Glomerular visceral epithelial cell (primary cell): ENCODE measurements at regions not wholly inside any gene's neighbourhood (a gene's known extent, or its start where the extent isn't known, plus 50 kb on each side); places are given as distances from the start of the nearest gene placed in this dataset.

ENCODE experiments used
- DNase-seq: peaks from one replicate; pipeline ENCODE4 v3.0.0-alpha.2; 2016; ENCODE audit errors: extremely low spot score

DNA sequence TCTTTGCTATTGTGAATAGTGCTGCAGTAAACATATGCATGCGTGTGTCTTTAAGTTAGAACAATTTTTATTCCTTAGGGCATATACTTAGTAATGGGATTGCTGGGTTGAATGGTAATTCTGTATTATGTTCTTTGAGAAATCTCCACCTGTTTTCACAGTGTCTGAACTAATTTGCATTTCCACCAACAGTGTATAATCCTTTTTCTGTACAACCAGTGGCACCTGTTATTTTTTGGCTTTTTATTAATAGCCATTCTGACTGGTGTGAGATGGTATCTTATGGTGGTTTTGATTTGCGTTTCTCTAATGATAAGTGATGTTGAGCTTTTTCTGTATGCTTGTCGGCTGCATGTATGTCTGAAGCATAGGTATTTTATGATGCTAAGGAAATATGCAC, 820.8 kb upstream of the MAP3K7 start:
- DNase-seq = no peak

GRCh38 chr6:91392951-91393350, 806.1 kb upstream of the MAP3K7 start:
- DNase-seq = no peak

- DNase-seq = no peak
These were observed 800.6 kb upstream of the MAP3K7 start for GRCh38 chr6:91387290-91388059.

DNA sequence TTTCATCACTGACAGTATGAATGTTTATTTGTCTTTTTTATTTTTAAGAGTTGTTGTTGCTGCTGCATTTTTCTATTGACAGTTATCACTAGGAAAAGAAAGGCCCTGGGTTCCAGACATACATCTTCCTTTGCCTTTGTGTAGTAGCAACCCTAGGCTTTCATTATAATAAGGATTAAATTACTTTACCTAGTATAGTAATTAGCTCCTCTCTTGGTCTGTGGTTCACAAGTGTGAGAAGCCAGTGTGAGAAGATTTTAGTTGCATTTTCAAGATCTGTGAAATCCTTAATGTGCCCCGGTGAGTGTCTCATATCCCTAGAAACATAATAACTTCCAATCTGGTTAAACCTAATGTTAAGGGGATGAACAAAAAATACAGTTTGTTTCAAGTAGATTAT, 799.3 kb upstream of the MAP3K7 start:
- DNase-seq = no peak

GRCh38 chr6:91383207-91383606, 796.3 kb upstream of the MAP3K7 start:
- DNase-seq = no peak

- DNase-seq = no peak
These were observed 789.8 kb upstream of the MAP3K7 start for GRCh38 chr6:91376686-91377085.

DNA sequence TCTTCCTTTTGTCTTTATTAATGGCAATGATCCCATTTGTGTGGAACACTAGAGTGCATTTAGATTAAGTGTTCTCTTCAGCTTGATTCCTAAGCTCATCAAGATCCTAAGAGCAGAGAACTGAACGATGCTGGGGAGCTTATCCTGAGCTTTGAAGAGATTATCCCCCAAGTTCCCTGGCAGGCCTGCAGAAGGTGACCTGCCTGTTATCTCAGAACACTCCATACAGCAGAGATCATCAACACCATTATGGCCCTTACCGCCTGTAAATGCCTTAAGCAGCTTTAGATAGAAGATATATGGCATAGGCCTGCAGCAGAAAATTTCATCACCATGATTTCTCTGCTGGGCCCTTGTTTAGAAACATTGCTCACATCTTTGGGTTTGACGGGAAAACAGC, 779.9 kb upstream of the MAP3K7 start:
- DNase-seq = no peak

- no peak for DNase-seq
These were observed 772.1 kb upstream of the MAP3K7 start for GRCh38 chr6:91358986-91359385.

DNA sequence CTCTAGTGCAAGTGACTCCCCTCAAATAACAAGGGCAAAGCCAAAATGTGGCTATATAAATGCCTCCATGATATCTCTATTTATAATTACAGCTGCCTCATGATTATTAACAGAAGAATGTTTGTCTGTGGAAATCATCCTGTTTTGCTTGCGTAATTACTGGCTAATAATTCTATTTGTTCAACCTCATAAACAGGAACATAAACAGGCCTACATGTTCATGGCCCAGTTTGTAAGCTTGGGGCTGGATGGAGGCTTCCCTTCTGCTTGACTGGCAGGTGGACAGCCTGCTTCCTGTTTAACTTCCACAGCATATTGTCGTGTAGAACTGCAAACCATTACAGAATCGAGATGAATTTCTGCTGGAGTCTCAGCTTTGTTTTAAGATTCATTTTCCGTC, 766.0 kb upstream of the MAP3K7 start:
- no peak for DNase-seq

- DNase-seq = no peak
These were observed 765.4 kb upstream of the MAP3K7 start for GRCh38 chr6:91352321-91352720.

GRCh38 chr6:91350146-91350908, 763.5 kb upstream of the MAP3K7 start:
- DNase-seq = no peak

DNA sequence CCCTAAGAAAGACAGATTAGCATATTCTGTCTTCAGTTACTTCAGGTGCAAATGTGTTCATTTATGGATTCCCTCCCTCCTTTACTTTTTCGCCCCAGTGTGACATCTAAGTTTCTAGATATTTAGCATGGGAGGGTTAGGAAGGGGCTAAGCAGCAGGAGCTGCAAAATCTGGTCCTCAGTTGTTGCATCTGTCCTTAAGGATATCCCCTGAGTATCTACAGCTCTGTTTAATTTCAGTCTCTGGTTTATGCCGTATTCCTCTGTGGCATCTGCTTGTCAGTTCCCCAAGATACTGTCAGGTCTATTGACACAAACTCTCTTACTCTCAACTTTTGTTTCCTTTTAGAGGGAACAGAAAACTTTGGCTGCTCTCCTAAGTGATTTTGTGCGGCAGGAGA, 754.6 kb upstream of the MAP3K7 start:
- DNase-seq = no peak

GRCh38 chr6:91340896-91341395, 754.1 kb upstream of the MAP3K7 start:
- no peak for DNase-seq

GRCh38 chr6:91337967-91338366, 751.1 kb upstream of the MAP3K7 start:
- no peak for DNase-seq

DNA sequence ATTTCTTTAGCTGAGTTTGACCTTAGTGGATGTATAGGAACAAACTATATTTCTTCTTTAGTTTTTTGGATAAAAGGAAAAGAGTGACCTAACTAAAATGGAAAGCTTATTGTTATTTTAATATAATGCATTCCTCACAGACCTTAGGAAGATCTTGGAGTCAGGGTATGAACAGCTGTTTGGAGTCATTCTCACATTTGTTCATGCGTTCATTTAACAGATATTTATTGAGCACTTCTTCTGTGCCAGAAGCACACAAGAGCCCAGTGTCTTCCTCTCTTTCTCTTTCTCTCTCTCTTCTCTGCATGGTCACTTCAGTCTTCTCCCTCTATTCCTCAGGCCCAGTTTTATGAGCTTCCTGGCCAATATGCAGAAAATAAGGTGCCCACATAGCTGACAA, 744.0 kb upstream of the MAP3K7 start:
- DNase-seq = no peak

DNA sequence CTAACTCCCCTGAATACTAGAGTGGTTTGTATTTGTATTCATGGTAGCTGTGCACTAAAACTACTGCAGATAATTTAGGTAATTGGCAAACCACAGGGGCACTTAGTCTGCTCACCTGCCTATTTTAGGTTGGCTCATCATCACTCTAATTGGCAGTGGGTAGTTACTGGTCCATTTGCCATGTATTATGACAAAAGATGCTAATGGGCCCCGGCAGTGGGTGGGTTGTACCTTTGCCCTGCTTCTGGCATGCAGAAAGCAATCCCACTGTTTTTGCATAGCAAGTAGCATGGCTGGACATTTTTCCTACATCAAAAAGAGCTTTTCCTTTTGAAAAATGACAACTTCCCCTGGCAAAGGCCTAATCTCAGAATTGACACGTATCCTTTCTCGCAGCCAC, 741.4 kb upstream of the MAP3K7 start:
- no peak for DNase-seq

- DNase-seq = no peak
These were observed 737.8 kb upstream of the MAP3K7 start for GRCh38 chr6:91324711-91325110.

- DNase-seq = no peak
These were observed 731.1 kb upstream of the MAP3K7 start for GRCh38 chr6:91317984-91318383.

DNA sequence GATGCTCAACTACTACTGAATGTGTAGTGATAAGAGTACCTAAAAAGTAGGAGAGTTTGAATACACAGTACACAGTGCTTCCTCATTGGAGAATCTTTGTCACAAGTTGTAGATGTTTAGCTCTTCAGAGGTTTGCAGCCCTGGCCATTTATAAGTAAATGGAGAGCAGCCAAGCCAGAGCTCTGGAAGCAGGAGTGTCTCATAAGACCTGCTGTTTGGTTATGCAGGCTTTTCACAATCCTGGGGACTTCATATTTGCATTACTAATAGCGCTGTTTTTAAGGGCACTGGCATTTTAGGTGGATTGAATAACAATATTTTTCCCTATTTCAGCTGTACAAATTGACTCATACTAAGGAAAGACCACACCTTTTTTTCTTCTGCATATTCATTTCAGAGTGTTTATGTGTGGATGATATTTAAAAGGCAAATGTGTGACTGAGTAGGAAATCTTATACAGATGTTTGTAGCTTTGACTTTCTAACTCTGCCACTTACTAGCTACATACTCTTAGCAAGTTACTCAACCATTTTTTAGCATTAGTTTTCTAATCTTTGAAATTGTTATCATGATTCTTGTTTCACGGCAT, 730.5 kb upstream of the MAP3K7 start:
- no peak for DNase-seq

GRCh38 chr6:91310178-91310577, 723.3 kb upstream of the MAP3K7 start:
- DNase-seq = no peak

GRCh38 chr6:91305755-91306154, 718.9 kb upstream of the MAP3K7 start:
- DNase-seq = no peak

DNA sequence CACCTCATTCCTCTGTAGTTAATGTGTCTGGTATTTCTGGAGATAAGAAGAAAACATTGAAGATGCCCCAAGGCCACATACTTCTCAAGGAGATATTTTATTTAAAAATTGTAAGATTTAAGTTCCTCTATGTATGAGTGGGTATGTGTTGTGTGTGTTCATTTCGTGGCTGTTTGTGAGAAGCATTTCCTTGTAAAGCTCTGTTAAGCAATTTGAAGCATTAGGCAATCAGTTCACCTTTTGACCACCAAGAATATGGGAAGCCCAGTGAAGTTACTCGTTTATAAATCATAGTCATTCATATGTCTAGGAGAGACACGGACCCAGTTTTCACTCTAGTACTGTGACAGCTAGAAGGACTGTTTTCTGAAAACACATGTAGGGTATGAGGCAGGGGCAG, 717.6 kb upstream of the MAP3K7 start:
- DNase-seq = no peak

DNA sequence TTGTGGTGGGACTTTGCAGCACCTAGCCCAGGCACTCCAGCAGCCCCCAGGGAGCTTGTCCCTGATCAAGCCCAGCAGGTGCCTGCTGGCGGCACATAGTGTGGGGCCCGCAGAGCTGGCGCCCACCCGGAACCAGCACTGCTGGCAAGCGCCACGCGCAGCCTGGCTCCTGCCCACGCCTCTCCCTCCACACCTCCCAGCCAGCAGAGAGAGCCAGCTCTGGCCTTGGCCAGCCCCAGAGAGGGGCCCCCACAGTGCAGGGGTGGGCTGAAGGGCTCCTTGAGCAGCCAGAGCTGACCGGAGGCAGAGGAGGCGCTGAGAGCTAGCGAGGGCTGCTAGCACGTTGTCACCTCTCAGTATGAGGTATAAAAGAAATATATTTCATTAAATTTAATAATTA, 716.5 kb upstream of the MAP3K7 start:
- no peak for DNase-seq
